OCI-LY1 (cell line): ENCODE measurements at regions not wholly inside any gene's neighbourhood (a gene's known extent, or its start where the extent isn't known, plus 50 kb on each side); places are given as distances from the start of the nearest gene placed in this dataset.

Source experiments
- EZH2 ChIP-seq: fragments of 200-600 bp; sonication (generic), shearing (Covaris generic); IDR thresholded peaks from 2 replicates; pipeline ENCODE4 v1.8.0; 2017; ENCODE audit warnings: borderline replicate concordance, mixed run types, mild to moderate bottlenecking, antibody characterized with exemption, low read length, moderate library complexity, mixed read lengths
- TF ChIP-seq, protein P1 (sequence below): fragments of 200-600 bp; sonication (generic), shearing (Covaris generic); IDR thresholded peaks from 2 replicates; pipeline ENCODE4 v1.5.1; 2017; ENCODE audit warnings: mild to moderate bottlenecking, antibody characterized with exemption, low read length, moderate library complexity, mixed read lengths

GRCh38 chr11:37525336-37525735 lies 927.3 kb upstream of the RAG2 start:
- TF ChIP-seq, protein P1, sequence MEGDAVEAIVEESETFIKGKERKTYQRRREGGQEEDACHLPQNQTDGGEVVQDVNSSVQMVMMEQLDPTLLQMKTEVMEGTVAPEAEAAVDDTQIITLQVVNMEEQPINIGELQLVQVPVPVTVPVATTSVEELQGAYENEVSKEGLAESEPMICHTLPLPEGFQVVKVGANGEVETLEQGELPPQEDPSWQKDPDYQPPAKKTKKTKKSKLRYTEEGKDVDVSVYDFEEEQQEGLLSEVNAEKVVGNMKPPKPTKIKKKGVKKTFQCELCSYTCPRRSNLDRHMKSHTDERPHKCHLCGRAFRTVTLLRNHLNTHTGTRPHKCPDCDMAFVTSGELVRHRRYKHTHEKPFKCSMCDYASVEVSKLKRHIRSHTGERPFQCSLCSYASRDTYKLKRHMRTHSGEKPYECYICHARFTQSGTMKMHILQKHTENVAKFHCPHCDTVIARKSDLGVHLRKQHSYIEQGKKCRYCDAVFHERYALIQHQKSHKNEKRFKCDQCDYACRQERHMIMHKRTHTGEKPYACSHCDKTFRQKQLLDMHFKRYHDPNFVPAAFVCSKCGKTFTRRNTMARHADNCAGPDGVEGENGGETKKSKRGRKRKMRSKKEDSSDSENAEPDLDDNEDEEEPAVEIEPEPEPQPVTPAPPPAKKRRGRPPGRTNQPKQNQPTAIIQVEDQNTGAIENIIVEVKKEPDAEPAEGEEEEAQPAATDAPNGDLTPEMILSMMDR, result no peak
- no peak for TF ChIP-seq EZH2
